HCT116 (cell line): ENCODE measurements at regions not wholly inside any gene's neighbourhood (a gene's known extent, or its start where the extent isn't known, plus 50 kb on each side); places are given as distances from the start of the nearest gene placed in this dataset.

ENCODE experiments used
- ATAC-seq: fragments of 200-7000 bp; cut with Tn5 transposase; 2 replicates; pipeline ENCODE4 v1.9.1; 2020; ENCODE audit warnings: mild to moderate bottlenecking, moderate library complexity
- BruUV-seq: library from RNA; stranded (reverse); fragments of 400-500 nt; replicated peaks from 2 replicates; lab custom pipeline; 2021; lab: Mats Ljungman, UMichigan
- CTCF ChIA-PET: fragments of 300-600 bp; sonication (Branson Sonifier 250); formaldehyde crosslinking; loops from one replicate; lab custom pipeline; 2021; ENCODE audit warnings: antibody characterized with exemption; lab: Charles Lee
- POLR2A ChIA-PET: fragments of 300-600, 350-600 bp; sonication (Branson Sonifier 250); formaldehyde crosslinking; loops from one replicate; lab custom pipeline; 2021; ENCODE audit warnings: antibody characterized with exemption; lab: Charles Lee
- RAD21 ChIA-PET, 2 experiments: fragments of 300-600 bp; sonication (Branson Sonifier 250); formaldehyde crosslinking; loops; one replicate each; lab custom pipeline; 2023; ENCODE audit warnings: low total read pairs in 2 of 2; ENCODE audit not compliant: uncharacterized antibody in 2 of 2, unreplicated experiment in 2 of 2, low non-redundant PET in 1 of 2; lab: Charles Lee
- DNase-seq: peaks from one replicate; pipeline ENCODE4 v3.0.0-alpha.2; 2010; ENCODE audit warnings: low read depth, low spot score
- H2AFZ ChIP-seq: fragments of 200-600 bp; shearing (Covaris generic), sonication (generic); 2 replicates; pipeline ENCODE4 v1.6.1; 2017; ENCODE audit warnings: low read depth, mixed run types, mixed read lengths, antibody characterized with exemption, low read length; ENCODE audit not compliant: poor library complexity, severe bottlenecking
- H3K27ac ChIP-seq: 2 replicates; pipeline ENCODE4 v1.5.1; 2012; ENCODE audit warnings: low read depth, low read length
- H3K27me3 ChIP-seq: fragments of 200-600 bp; sonication (generic); 2 replicates; pipeline ENCODE4 v1.6.1; 2016; ENCODE audit warnings: mixed run types, low read length, mixed read lengths; ENCODE audit not compliant: insufficient read depth
- H3K36me3 ChIP-seq, 2 experiments: fragments of 200-500 bp in 1 of 2; fragments of 200-600 bp in 1 of 2; sonication (Bioruptor generic) in 1 of 2; sonication (generic) in 1 of 2; 2 replicates each; pipeline versions ENCODE4 v1.5.1 to v1.6.1; 2014 to 2016; ENCODE audit warnings: low read length in 2 of 2, inconsistent platforms in 1 of 2, mixed read lengths in 1 of 2, mixed run types in 1 of 2; ENCODE audit not compliant: insufficient read depth in 2 of 2, control insufficient read depth in 1 of 2
- H3K4me1 ChIP-seq, 2 experiments: fragments of 200-600 bp in 1 of 2; sonication (generic) in 1 of 2; 2 replicates each; pipeline versions ENCODE4 v1.5.1 to v1.6.1; 2012 to 2017; ENCODE audit warnings: low read length in 2 of 2, inconsistent platforms in 1 of 2, mild to moderate bottlenecking in 1 of 2, mixed read lengths in 1 of 2, mixed run types in 1 of 2, moderate library complexity in 1 of 2; ENCODE audit not compliant: insufficient read depth in 2 of 2, control insufficient read depth in 1 of 2
- H3K4me2 ChIP-seq: fragments of 200-600 bp; sonication (generic); 2 replicates; pipeline ENCODE4 v1.6.1; 2017; ENCODE audit warnings: mixed run types, low read length, mixed read lengths
- H3K4me3 ChIP-seq, 2 experiments: fragments of 200-600 bp in 1 of 2; sonication (generic) in 1 of 2; replicated peaks in 1 of 2; 2 replicates each; pipeline ENCODE4 v1.5.1; 2011 to 2016; ENCODE audit warnings: low read length in 2 of 2, control low read depth in 1 of 2, low read depth in 1 of 2, mild to moderate bottlenecking in 1 of 2, mixed read lengths in 1 of 2, mixed run types in 1 of 2
- H3K79me2 ChIP-seq: fragments of 200-600 bp; sonication (generic); 2 replicates; pipeline ENCODE4 v1.6.1; 2017; ENCODE audit warnings: mild to moderate bottlenecking, mixed run types, low read length, moderate library complexity, mixed read lengths; ENCODE audit not compliant: insufficient read depth
- H3K9ac ChIP-seq: fragments of 200-600 bp; sonication (generic); 2 replicates; pipeline ENCODE4 v1.6.1; 2016; ENCODE audit warnings: low read length, mixed read lengths
- H3K9me2 ChIP-seq: fragments of 200-600 bp; sonication (generic), shearing (Covaris generic); 2 replicates; pipeline ENCODE4 v1.6.1; 2017; ENCODE audit warnings: mixed run types, mild to moderate bottlenecking, moderate library complexity; ENCODE audit not compliant: insufficient read depth
- H3K9me3 ChIP-seq, 2 experiments: fragments of 200-500 bp in 1 of 2; fragments of 200-600 bp in 1 of 2; sonication (Bioruptor generic) in 1 of 2; sonication (generic) in 1 of 2; 2 replicates each; pipeline ENCODE4 v1.6.1; 2014 to 2017; ENCODE audit warnings: low read length in 2 of 2, mixed read lengths in 2 of 2, inconsistent platforms in 1 of 2, low read depth in 1 of 2, mild to moderate bottlenecking in 1 of 2, mixed run types in 1 of 2, moderate library complexity in 1 of 2; ENCODE audit not compliant: control insufficient read depth in 1 of 2, insufficient read depth in 1 of 2
- H4K20me1 ChIP-seq: fragments of 200-600 bp; sonication (generic), shearing (Covaris generic); 2 replicates; pipeline ENCODE4 v1.6.1; 2017; ENCODE audit warnings: mixed run types, mild to moderate bottlenecking, moderate library complexity; ENCODE audit not compliant: insufficient read depth
- CBX3 ChIP-seq: IDR thresholded peaks from 2 replicates; pipeline ENCODE4 v1.6.1; 2012; ENCODE audit warnings: low read depth
- SRF ChIP-seq: IDR thresholded peaks from 2 replicates; pipeline ENCODE4 v1.6.1; 2012; ENCODE audit warnings: low read depth
- TCF7L2 ChIP-seq: IDR thresholded peaks from 2 replicates; pipeline ENCODE4 v1.7.0; 2011; ENCODE audit warnings: borderline replicate concordance, inconsistent platforms; ENCODE audit not compliant: insufficient read depth, insufficient read length; ENCODE audit errors: extremely low read depth
- YY1 ChIP-seq: IDR thresholded peaks from 2 replicates; pipeline ENCODE4 v1.6.1; 2011; ENCODE audit warnings: low read length, low read depth, moderate library complexity, mild to moderate bottlenecking; ENCODE audit not compliant: insufficient replicate concordance; ENCODE audit errors: extremely low read depth
- ZNF274 ChIP-seq: fragments of 200-500 bp; sonication (Bioruptor generic); IDR thresholded peaks from 2 replicates; pipeline ENCODE4 v1.6.1; 2014; ENCODE audit warnings: mild to moderate bottlenecking, low read depth, low read length, inconsistent platforms
- intact Hi-C: fragments of 100-400 bp; cut with micrococcal nuclease; formaldehyde crosslinking; loops from 2 replicates; pipeline ENCODE4 v1.10.0; 2022
- TF ChIP-seq, protein P1 (sequence below): IDR thresholded peaks from 2 replicates; pipeline ENCODE4 v1.6.1; 2011; ENCODE audit warnings: mild to moderate bottlenecking, low read length, moderate library complexity; ENCODE audit not compliant: insufficient replicate concordance; ENCODE audit errors: extremely low read depth
- TF ChIP-seq, protein P2 (sequence below), 3 experiments: fragments of 200-600 bp in 1 of 3; sonication (generic) in 1 of 3; IDR thresholded peaks in 2 of 3; conservative IDR thresholded peaks in 1 of 3; 2 replicates each; pipeline ENCODE4 v1.5.1; 2012 to 2017; ENCODE audit warnings: low read depth in 2 of 3, low read length in 2 of 3, antibody characterized with exemption in 1 of 3, borderline replicate concordance in 1 of 3, control low read depth in 1 of 3, mild to moderate bottlenecking in 1 of 3, mixed read lengths in 1 of 3, mixed run types in 1 of 3, moderate library complexity in 1 of 3; ENCODE audit not compliant: insufficient read depth in 1 of 3
- TF ChIP-seq, protein P3 (sequence below): IDR thresholded peaks from 2 replicates; pipeline ENCODE4 v1.6.1; 2012
- TF ChIP-seq, protein P4 (sequence below): IDR thresholded peaks from 2 replicates; pipeline ENCODE4 v1.6.1; 2012

DNA sequence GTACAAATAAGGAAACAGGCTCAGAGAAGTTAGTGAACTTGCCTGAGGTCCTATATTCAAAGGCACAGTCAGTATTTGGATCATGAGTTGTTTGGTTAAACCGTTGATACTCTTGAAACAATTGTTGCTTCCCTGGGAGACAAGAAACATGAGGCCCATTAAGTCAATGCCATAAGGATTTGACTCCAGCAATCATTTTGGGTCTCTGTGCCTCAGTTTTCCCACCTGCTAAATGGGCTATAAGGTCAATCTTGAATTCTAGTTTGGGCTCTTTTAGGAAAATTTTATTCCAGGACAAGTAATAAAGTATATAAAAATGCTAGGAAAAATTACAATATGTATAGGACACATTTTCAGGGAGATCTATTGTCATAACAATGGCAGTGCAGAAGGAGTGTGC, 202.1 kb downstream of the TMEM26 start (continued):
- TF ChIP-seq, protein P1, sequence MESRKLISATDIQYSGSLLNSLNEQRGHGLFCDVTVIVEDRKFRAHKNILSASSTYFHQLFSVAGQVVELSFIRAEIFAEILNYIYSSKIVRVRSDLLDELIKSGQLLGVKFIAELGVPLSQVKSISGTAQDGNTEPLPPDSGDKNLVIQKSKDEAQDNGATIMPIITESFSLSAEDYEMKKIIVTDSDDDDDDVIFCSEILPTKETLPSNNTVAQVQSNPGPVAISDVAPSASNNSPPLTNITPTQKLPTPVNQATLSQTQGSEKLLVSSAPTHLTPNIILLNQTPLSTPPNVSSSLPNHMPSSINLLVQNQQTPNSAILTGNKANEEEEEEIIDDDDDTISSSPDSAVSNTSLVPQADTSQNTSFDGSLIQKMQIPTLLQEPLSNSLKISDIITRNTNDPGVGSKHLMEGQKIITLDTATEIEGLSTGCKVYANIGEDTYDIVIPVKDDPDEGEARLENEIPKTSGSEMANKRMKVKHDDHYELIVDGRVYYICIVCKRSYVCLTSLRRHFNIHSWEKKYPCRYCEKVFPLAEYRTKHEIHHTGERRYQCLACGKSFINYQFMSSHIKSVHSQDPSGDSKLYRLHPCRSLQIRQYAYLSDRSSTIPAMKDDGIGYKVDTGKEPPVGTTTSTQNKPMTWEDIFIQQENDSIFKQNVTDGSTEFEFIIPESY = no peak
- TF ChIP-seq, protein P2, sequence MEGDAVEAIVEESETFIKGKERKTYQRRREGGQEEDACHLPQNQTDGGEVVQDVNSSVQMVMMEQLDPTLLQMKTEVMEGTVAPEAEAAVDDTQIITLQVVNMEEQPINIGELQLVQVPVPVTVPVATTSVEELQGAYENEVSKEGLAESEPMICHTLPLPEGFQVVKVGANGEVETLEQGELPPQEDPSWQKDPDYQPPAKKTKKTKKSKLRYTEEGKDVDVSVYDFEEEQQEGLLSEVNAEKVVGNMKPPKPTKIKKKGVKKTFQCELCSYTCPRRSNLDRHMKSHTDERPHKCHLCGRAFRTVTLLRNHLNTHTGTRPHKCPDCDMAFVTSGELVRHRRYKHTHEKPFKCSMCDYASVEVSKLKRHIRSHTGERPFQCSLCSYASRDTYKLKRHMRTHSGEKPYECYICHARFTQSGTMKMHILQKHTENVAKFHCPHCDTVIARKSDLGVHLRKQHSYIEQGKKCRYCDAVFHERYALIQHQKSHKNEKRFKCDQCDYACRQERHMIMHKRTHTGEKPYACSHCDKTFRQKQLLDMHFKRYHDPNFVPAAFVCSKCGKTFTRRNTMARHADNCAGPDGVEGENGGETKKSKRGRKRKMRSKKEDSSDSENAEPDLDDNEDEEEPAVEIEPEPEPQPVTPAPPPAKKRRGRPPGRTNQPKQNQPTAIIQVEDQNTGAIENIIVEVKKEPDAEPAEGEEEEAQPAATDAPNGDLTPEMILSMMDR (IDR thresholded peaks at IDR 0.05 in 2 of 3, conservative IDR thresholded peaks at IDR 0.05 in 1 of 3; ENCODE audit: borderline replicate concordance in 1 of 3, insufficient read depth in 1 of 3, low read depth in 2 of 3, low read length in 2 of 3) = no peak
- TF ChIP-seq, protein P3, sequence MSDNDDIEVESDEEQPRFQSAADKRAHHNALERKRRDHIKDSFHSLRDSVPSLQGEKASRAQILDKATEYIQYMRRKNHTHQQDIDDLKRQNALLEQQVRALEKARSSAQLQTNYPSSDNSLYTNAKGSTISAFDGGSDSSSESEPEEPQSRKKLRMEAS = no peak
- no peak for TF ChIP-seq SRF

DNA sequence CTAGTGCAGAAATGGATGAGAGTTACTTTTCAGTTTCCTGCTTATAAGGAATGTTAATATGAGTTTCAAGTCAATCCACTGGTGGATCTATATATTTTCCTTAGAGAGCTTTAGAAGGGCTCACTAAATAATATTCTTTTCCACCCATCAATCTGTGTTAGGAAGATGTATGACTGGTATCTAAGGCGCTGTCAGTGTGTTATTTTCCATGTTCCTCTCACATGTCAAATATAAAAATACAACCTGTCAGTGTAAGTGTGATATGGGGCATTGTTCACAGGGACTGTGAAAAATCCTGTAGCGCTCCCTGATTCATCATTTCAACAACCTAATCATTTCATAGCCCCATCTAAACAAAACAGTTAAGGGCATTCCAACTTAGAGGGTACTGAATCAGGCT, 203.1 kb downstream of the TMEM26 start:
- Histone ChIP-seq H3K4me3 (no peak overlapping the region), H3K79me2 (no peaks in the 10 kb centered on the region), H3K4me2 (no peak overlapping the region), H3K27me3 (no peaks in the 10 kb centered on the region), H4K20me1 (no peaks in the 10 kb centered on the region), H3K4me1 (no peaks in the 10 kb centered on the region), H2AFZ (no peak overlapping the region), H3K9me3 (no peaks in the 10 kb centered on the region), H3K9me2 (no peaks in the 10 kb centered on the region), H3K9ac (no peak overlapping the region), H3K27ac (no peak overlapping the region), H3K36me3 (no peaks in the 10 kb centered on the region)
- BruUV-seq = no TSS peak
- ChIA-PET POLR2A (no interaction called here), CTCF (no interaction called here), RAD21 (no interaction called here)
- intact Hi-C loops = no loop called here
- DNase-seq = no peak
- no peak for ATAC-seq
- no peak for TF ChIP-seq CBX3
- TF ChIP-seq YY1 = no peak
- TF ChIP-seq, protein P1 = no peak
- TF ChIP-seq, protein P2 (IDR thresholded peaks at IDR 0.05 in 2 of 3, conservative IDR thresholded peaks at IDR 0.05 in 1 of 3; ENCODE audit: borderline replicate concordance in 1 of 3, insufficient read depth in 1 of 3, low read depth in 2 of 3, low read length in 2 of 3) = no peak
- TF ChIP-seq, protein P4, sequence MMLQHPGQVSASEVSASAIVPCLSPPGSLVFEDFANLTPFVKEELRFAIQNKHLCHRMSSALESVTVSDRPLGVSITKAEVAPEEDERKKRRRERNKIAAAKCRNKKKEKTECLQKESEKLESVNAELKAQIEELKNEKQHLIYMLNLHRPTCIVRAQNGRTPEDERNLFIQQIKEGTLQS = no peak
- TF ChIP-seq TCF7L2 = no peak
- TF ChIP-seq, protein P3 = no peak
- TF ChIP-seq ZNF274 = no peak
